ENCODE measurements at regions not wholly inside any gene's neighbourhood (a gene's known extent, or its start where the extent isn't known, plus 50 kb on each side); places are given as distances from the start of the nearest gene placed in this dataset.
"Not testable (repeated sequence)": the region's sequence is repeated elsewhere in the genome, so short reads cannot be mapped to it uniquely, and the experiment has no call there.

GRCh38 chr2:223472771-223473170 is 129.4 kb downstream of the SCG2 start:
- no peak for DNase-seq

GRCh38 chr2:223474893-223475292 is 127.3 kb downstream of the SCG2 start:
- no peak for DNase-seq

- no peak for DNase-seq
These were observed 126.3 kb downstream of the SCG2 start for GRCh38 chr2:223475901-223476300.

- no peak for DNase-seq
These were observed 124.8 kb downstream of the SCG2 start for GRCh38 chr2:223477318-223477717.

- DNase-seq: no peak
These were observed 120.7 kb downstream of the SCG2 start for GRCh38 chr2:223481486-223481885.

GRCh38 chr2:223486751-223487150 is 115.4 kb downstream of the SCG2 start:
- DNase-seq: peak; percentile 23

GRCh38 chr2:223487214-223487846 is 114.8 kb downstream of the SCG2 start:
- no peak for DNase-seq

GRCh38 chr2:223488814-223489213 is 113.3 kb downstream of the SCG2 start:
- no peak for DNase-seq

GRCh38 chr2:223494496-223494895 is 107.7 kb downstream of the SCG2 start:
- no peak for DNase-seq

GRCh38 chr2:223494942-223495341 is 107.2 kb downstream of the SCG2 start:
- no peak for DNase-seq

GRCh38 chr2:223496853-223497252 is 105.3 kb downstream of the SCG2 start:
- DNase-seq: not testable (repeated sequence)

- no peak for DNase-seq
These were observed 101.5 kb downstream of the SCG2 start for GRCh38 chr2:223500709-223501108.

GRCh38 chr2:223501641-223502040 is 100.5 kb downstream of the SCG2 start:
- no peak for DNase-seq

- no peak for DNase-seq
These were observed 98.4 kb downstream of the SCG2 start for GRCh38 chr2:223503746-223504145.

- DNase-seq: no peak
These were observed 93.8 kb downstream of the SCG2 start for GRCh38 chr2:223508372-223508771.

- DNase-seq: no peak
These were observed 91.4 kb downstream of the SCG2 start for GRCh38 chr2:223510713-223511112.

GRCh38 chr2:223511168-223511567 is 91.0 kb downstream of the SCG2 start:
- DNase-seq: no peak

GRCh38 chr2:223513771-223514455 is 88.2 kb downstream of the SCG2 start:
- DNase-seq: no peak

- DNase-seq: no peak
These were observed 82.7 kb downstream of the SCG2 start for GRCh38 chr2:223519471-223519870.

- no peak for DNase-seq
These were observed 79.4 kb downstream of the SCG2 start for GRCh38 chr2:223522796-223523195.

- no peak for DNase-seq
These were observed 78.6 kb downstream of the SCG2 start for GRCh38 chr2:223523551-223524001.

- DNase-seq: no peak
These were observed 78.1 kb downstream of the SCG2 start for GRCh38 chr2:223524066-223524465.

- no peak for DNase-seq
These were observed 76.1 kb downstream of the SCG2 start for GRCh38 chr2:223526106-223526505.

GRCh38 chr2:223528036-223528435 is 74.1 kb downstream of the SCG2 start:
- DNase-seq: no peak

GRCh38 chr2:223529696-223530095 is 72.5 kb downstream of the SCG2 start:
- no peak for DNase-seq

Data from DMS79 (cell line).